NT2/D1 (cell line): ENCODE measurements at regions not wholly inside any gene's neighbourhood (a gene's known extent, or its start where the extent isn't known, plus 50 kb on each side); places are given as distances from the start of the nearest gene placed in this dataset.

Experiments
- DNase-seq: peaks from one replicate; pipeline ENCODE4 v3.0.0-alpha.2; 2011; ENCODE audit warnings: low read depth, low spot score
- H3K27me3 ChIP-seq: 2 replicates; pipeline ENCODE4 v1.6.0; 2011; ENCODE audit warnings: mild to moderate bottlenecking; ENCODE audit not compliant: insufficient read length, insufficient read depth
- H3K36me3 ChIP-seq: 2 replicates; pipeline ENCODE4 v1.6.1; 2011; ENCODE audit warnings: mild to moderate bottlenecking, low read length, mixed read lengths; ENCODE audit not compliant: insufficient read depth, insufficient read length
- H3K4me1 ChIP-seq: 2 replicates; pipeline ENCODE4 v1.5.1; 2011; ENCODE audit not compliant: insufficient read depth, insufficient read length
- H3K4me3 ChIP-seq: 2 replicates; pipeline ENCODE4 v1.5.1; 2011; ENCODE audit warnings: low read depth; ENCODE audit not compliant: insufficient read length
- H3K9ac ChIP-seq: 2 replicates; pipeline ENCODE4 v1.6.0; 2011; ENCODE audit warnings: low read depth; ENCODE audit not compliant: insufficient read length
- H3K9me3 ChIP-seq: 2 replicates; pipeline ENCODE4 v1.5.1; 2011; ENCODE audit warnings: mild to moderate bottlenecking, low read length; ENCODE audit not compliant: insufficient read depth
- SUZ12 ChIP-seq: IDR thresholded peaks from 2 replicates; pipeline ENCODE4 v1.6.1; 2011; ENCODE audit not compliant: insufficient read length, insufficient read depth; ENCODE audit errors: extremely low read depth
- YY1 ChIP-seq: IDR thresholded peaks from 2 replicates; pipeline ENCODE4 v1.6.1; 2011; ENCODE audit not compliant: insufficient read length, insufficient read depth
- ZNF274 ChIP-seq: IDR thresholded peaks from 2 replicates; pipeline ENCODE4 v1.6.1; 2011; ENCODE audit warnings: mild to moderate bottlenecking, low read depth, low read length

DNA sequence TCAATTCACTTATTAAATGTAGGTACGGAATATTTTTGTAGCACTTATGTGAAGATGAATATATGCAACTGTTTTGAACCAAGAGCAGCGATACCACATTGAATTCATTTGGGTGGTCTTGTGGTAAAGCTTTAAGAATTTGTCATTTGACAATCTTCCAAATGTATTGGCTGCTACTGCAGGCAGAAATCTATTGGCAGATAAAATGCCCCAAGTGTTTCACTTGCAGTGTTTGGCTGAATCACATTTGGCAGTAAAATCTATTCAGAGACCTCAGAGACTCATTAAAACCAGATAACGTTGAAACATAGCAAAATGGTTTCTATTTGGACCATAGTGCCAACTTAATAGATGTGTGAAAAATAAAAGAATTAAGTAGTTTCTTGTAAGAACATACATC, 303.4 kb downstream of the FGF13 start:
- no peak for DNase-seq
- Histone ChIP-seq H3K9ac (no peak overlapping the region), H3K36me3 (no peaks in the 10 kb centered on the region), H3K27me3 (no peaks in the 10 kb centered on the region), H3K4me3 (no peak overlapping the region), H3K4me1 (no peaks in the 10 kb centered on the region), H3K9me3 (no peaks in the 10 kb centered on the region)
- no peak for TF ChIP-seq YY1
- TF ChIP-seq SUZ12 = no peak
- no peak for TF ChIP-seq ZNF274

DNA sequence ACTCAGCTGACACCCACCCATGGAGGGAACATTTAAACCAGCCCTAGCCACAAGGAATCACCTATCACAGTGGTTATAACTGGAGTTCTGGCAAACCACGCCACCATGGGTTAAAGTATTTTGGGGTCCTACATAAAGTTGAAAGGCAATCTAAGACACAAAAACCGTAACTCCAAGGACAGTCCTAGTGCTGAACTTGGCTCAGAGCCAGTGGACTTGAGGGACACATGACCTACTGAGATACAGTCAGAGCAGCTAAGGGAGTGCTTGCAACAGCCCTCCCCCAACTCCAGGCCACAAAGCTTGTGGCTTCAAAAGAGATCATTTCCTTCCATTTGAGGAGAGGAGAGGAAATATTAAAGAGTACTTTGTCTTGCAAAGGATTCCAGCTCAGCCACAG, 300.5 kb downstream of the FGF13 start:
- H3K4me1 ChIP-seq = no peaks in the 10 kb centered on the region
- no peaks in the 10 kb centered on the region for H3K36me3 ChIP-seq
- H3K27me3 ChIP-seq = no peaks in the 10 kb centered on the region
- no peak overlapping the region for H3K4me3 ChIP-seq
- TF ChIP-seq SUZ12 (no peak), YY1 (no peak), ZNF274 (no peak)
- no peaks in the 10 kb centered on the region for H3K9me3 ChIP-seq
- no peak overlapping the region for H3K9ac ChIP-seq
- no peak for DNase-seq
